ENCODE measurements at regions not wholly inside any gene's neighbourhood (a gene's known extent, or its start where the extent isn't known, plus 50 kb on each side); places are given as distances from the start of the nearest gene placed in this dataset.

DNA sequence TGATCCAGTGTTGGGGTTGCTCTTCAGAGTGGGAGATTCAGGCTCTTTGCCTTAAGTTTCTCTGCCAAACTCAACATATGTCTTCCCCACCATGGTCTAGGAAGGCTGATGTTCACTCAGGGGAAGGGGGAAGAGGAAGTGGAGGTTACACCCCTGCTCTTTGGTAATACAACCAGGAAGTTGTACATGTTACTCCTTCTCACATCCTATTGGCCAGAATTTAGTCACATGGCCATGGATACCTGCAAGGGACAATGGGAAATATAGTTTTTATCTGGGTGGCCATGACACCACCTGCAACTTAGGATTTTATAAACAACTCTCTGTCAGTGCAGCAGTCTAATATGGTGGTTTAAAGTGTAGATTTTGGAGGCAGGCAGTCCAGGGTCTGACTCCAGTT, 150.9 kb downstream of the TBX5 start:
- DNase-seq (ENCODE audit: low spot score), result no peak
- ATAC-seq, result no peak

- no peak for DNase-seq (ENCODE audit: low spot score)
- no peak for ATAC-seq
These were observed 151.8 kb downstream of the TBX5 start for GRCh38 chr12:114253976-114254778.

GRCh38 chr12:114248527-114248926, 157.4 kb downstream of the TBX5 start:
- DNase-seq (ENCODE audit: low spot score) (no peak), ATAC-seq (no peak)

DNA sequence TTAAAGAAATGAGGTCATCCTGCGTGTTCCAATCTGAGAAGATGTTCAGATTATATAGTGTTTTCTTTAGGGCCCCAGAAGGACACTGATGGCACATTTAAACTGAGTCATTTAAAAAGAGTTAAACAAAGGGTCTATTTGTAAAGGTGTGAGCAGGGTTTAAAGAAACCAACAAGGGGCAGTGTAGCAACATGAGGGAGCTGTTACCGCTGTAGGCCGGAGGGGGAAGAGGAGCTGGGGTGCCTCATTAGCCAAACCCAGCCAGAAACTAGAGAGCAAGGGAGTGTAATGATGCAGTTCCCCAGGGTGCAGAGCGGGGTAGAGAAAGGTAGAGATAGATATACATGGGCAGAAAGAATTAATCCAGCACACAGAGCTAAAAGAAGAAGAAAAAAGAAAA, 160.4 kb downstream of the TBX5 start:
- ATAC-seq (no peak), DNase-seq (ENCODE audit: low spot score) (no peak)

DNA sequence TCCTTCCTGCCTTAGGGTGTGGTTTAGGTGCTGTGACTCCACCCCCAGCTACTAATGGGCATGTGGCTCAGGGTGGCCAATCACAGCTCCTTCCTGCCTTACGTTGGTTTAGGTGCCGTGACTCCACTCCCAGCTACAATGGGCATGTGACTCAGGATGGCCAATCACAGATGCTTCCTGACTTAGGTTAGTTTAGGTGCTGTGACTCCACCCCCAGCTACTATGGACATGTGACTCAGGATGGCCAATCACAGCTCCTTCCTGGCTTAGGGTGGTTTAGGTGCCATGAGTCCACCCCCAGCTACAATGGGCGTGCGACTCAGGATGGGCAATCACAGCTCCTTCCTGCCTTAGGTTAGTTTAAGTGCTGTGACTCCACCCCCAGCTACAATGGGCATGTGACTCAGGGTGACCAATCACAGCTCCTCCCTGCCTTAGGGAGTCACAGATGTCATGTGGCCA, 163.9 kb downstream of the TBX5 start:
- no peak for ATAC-seq
- DNase-seq (ENCODE audit: low spot score), result no peak

DNA sequence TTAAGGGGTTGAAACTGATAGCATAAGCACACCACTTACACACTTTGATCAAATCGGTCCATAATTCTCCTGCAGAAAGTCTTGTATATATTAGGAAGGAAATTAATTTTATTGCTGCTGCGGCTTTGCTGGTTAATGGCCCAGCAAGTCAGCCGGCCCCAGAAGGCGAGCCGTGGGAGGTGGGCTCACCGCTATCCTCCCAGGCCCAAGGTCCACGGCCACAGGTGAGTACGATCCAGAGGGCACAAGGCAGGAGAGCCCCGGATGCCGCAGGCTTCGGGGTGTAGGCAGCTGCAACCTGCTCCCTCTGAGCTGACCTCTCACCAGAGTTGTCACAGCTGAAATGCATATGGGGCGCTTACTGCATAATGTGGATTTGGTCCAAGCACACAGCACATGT, 165.7 kb downstream of the TBX5 start:
- ATAC-seq, result no peak
- DNase-seq (ENCODE audit: low spot score), result no peak

DNA sequence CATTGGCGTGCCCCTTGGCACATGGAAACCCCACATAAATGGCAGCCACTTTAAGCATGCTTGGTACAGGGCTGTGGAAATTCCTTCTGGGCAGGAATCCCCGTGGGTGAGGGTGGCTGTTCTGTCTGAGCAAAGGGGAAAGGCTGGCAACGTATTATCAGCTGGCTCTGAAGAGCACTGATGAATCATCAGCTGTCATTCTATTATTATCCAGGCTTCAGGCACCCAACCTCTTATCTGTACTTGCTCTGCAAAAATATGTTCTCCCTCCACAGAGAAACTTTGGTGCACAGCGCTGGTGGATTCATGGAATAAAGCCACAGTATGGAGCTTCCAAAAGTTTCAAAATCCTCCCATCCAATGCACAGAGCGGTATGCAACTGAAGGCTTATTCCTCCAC, 167.1 kb downstream of the TBX5 start:
- ATAC-seq (no peak), DNase-seq (ENCODE audit: low spot score) (no peak)

DNA sequence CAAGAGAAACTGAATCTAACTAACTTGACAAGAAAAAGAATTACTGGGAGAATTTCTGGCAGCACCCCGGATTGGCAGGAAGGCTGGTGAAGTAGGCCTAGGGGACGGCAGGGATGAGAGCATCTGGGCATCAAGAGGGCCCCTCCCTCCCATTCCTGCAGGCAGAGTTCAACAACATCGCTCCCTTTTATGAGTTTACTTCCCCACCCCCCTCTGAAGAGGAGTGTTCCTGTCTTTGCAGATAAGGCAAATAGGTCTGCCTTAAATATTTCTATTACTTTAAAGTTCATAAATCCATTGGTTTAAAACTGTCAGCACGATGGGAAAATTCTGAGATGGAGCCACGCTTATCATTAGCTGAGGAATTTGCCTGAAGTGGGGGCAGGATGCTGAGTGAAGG, 168.7 kb downstream of the TBX5 start:
- ATAC-seq, result no peak
- DNase-seq (ENCODE audit: low spot score), result no peak

DNA sequence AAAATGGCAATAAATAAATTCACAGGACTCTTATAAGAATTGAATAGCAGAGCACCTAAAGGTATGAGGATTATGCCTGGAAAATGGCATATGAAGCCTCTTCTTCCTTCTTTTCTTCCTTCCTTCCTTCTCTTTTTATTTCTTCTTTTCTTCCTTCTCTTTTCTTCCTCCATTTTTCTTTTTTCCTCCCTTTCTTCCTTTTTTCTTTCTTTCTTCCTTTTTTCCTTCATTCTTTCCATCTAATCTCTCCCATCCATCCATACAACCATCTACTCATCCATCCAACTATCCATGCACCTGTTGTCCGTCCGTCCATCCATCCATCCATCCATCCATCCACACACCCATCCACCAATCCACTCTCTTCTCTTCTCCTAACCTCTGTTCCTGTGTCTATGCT, 173.8 kb downstream of the TBX5 start:
- no peak for DNase-seq (ENCODE audit: low spot score)
- no peak for ATAC-seq

GRCh38 chr12:114229150-114229549, 176.8 kb downstream of the TBX5 start:
- ATAC-seq, result no peak

GRCh38 chr12:114226241-114226928, 179.6 kb downstream of the TBX5 start:
- no peak for DNase-seq (ENCODE audit: low spot score)
- no peak for ATAC-seq

More at GRCh38 chr12:114229150-114229549, 176.8 kb downstream of the TBX5 start:
- DNase-seq (ENCODE audit: low spot score), result no peak

- DNase-seq (ENCODE audit: low spot score), result no peak
- no peak for ATAC-seq
These were observed 183.8 kb downstream of the TBX5 start for GRCh38 chr12:114221957-114222630.

DNA sequence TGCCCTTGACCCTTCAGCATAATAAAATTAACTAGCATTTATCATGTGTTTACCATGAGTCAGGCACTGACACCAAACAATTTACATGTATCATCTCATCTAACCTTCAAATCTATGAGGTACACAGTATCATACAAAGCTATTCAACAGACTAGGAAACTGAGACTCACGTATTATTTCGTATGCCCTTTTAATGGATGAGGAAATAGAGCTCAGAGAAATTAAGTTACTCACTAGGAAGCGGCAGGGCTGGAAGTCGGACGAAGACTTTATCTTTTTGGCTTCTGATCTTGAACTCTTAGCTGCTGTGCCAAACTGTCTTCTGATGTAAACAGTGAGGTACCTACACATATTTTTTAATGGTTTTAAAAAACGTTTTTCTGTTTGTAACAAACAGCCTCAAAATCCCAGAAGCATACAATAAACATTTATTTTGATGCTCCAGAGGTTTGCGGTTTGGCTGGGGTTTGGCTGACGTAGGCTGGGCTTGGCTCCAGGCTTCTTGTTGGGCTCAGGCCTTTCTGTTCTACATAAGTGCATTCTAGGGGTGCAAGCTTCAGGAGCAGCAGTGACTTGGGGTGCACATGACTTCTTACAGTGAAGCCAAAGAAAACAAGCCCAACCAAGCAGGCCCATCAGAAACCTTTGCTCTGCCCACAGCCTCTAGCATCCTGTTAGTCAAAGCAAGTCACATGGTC, 184.7 kb downstream of the TBX5 start:
- DNase-seq (ENCODE audit: low spot score), result no peak
- ATAC-seq, result no peak

DNA sequence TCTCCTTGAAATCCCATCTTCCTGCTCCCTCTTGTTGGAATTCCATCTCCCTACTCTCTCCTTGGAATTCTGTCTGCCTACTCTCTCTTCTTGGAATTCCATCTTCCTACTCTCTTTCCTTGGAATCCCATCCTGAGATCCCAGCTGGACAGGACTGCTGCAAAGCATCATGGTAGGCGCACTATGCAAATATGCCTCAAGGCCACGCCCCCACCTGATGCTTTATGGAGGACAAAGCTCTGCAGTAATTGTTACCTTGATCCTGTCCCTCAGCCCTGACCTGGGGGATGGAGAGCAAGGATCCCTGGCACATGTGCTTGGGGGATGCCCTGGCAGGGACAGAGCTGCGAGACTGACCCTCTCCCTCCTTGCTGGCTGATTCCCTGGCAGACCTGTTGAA, 185.6 kb downstream of the TBX5 start:
- DNase-seq (ENCODE audit: low spot score) (no peak), ATAC-seq (no peak)

DNA sequence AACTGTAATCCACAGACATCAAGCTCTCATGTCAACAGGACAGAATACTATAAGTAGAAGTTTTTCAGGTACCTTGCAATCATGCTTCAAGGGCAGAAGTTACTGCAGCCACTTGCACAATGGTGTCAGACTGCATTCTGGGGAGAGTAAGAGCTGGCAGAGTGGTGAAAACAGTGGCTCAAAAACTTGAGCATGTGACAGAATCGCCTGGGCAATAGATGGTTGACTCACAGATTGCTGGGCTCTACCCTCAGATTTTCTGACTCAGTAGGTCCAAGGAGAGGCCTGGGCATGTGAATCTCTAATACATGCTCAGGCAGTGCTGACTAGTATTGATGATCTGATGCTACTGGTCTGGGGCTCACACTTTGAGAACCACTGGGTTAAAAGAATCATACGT, 187.8 kb downstream of the TBX5 start:
- DNase-seq (ENCODE audit: low spot score) (no peak), ATAC-seq (no peak)

GRCh38 chr12:114215746-114216145, 190.2 kb downstream of the TBX5 start:
- DNase-seq (ENCODE audit: low spot score), result no peak
- no peak for ATAC-seq

DNA sequence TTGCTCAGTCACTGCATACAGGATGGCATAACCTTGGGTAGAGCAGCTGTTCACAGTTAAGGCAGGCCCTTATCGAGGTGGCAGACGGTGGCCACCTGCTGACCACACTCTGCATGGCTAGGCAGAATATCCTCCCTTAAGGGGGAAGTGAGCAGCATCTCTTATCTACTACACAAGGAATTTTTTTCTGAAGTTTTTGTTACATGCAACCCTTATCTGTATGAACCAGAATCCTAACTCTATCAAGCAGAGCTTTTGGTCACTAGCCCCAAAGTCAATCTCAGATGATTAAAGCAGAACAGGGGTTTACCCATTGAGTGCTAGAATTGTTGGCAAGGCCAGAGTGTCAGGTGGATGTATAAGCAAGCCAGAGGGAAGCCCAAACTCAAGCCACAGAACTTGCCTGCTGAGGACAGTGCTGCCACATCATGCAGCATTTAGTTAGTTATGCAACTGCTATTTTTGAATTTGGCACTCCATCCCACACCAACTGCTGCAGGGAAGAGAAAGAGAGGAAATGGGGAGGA, 192.8 kb downstream of the TBX5 start:
- no peak for DNase-seq (ENCODE audit: low spot score)
- peak; percentile 67 for ATAC-seq

DNA sequence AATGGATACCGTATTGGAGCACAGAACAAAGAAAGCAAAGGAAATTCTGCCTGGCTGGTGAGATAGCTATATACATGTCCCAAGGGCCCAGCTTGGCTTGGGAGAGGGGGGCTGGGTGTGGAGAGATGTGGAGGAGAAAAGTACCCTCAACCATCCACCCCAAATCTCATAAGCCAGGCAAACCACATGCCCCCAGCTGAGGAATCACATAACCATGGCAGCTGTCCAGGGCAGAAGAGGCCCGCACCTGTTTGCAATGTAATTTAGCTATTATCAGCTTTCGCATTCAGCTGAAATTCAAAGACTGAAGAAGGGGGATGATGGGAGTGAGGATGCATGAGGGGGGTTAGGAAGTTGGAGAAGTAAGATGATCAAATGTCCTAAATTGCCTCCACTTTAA, 196.1 kb downstream of the TBX5 start:
- DNase-seq (ENCODE audit: low spot score) (no peak), ATAC-seq (no peak)

DNA sequence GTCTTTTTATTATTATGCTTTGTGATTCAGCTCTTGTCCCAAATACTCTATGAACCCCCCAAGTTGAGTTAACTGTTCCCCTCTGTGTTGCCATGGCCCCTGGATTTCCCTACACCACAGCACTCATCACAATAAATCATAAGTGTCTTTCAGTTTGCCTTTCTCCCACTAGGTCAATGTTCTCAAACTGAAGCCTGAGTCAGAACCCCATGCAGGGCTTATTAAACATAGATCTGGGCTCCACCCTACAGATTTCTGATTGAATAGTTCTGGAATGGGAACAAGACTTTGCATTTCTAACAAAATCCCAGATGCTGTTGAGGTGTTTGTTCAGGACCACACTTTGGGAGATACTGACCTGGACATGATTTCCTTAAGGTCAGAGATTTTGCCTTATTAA, 199.4 kb downstream of the TBX5 start:
- DNase-seq (ENCODE audit: low spot score) (no peak), ATAC-seq (no peak)

DNA sequence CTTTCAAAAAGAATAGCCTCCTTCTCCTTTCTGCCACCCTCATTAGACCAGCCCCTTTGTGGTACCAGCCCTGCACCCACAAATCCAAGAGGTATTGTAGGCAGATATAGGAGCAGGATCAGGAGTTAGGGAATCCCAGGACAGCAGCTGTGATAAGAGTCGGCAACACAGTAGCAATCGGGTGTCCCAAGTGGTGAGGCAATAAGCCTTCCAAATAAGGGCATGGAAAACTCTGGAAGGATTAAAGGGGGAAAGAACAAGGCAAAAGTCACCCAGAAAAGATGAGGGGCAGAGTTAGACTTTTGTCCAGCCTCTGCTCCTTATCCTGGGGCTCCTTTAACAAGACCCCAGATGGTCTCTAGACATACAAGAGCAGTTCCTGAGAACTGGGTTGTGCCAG, 204.2 kb downstream of the TBX5 start:
- DNase-seq (ENCODE audit: low spot score) (no peak), ATAC-seq (no peak)

- DNase-seq (ENCODE audit: low spot score) (no peak), ATAC-seq (no peak)
These were observed 211.0 kb downstream of the TBX5 start for GRCh38 chr12:114194956-114195355.
